Uterus (tissue), 3 donors: ENCODE measurements at regions not wholly inside any gene's neighbourhood (a gene's known extent, or its start where the extent isn't known, plus 50 kb on each side); places are given as distances from the start of the nearest gene placed in this dataset.
"Not testable (repeated sequence)": the region's sequence is repeated elsewhere in the genome, so short reads cannot be mapped to it uniquely, and the experiment has no call there.

ENCODE experiments used
- DNase-seq, 2 donors: peaks; one replicate each; pipeline ENCODE4 v3.0.0-alpha.2; 2019 to 2020
- H3K27ac ChIP-seq, 2 donors: fragments of 200-600 bp; sonication (generic); 1 replicate in 1 of 2; 2 replicates in 1 of 2; pipeline ENCODE4 v1.5.1; 2016 to 2018
- H3K27me3 ChIP-seq, 2 donors: fragments of 200-600 bp; sonication (generic); one replicate each; pipeline ENCODE4 v1.5.1; 2018 to 2019; ENCODE audit warnings: control low read depth in 1 of 2
- H3K36me3 ChIP-seq, 2 donors: fragments of 200-600 bp; sonication (generic); one replicate each; pipeline ENCODE4 v1.5.1; 2019; ENCODE audit warnings: control low read depth in 1 of 2
- H3K4me1 ChIP-seq, 2 donors: fragments of 200-600 bp; sonication (generic); one replicate each; pipeline ENCODE4 v1.5.1; 2018 to 2019; ENCODE audit warnings: control low read depth in 1 of 2
- H3K4me3 ChIP-seq, 2 donors: fragments of 200-600 bp; sonication (generic); 1 replicate in 1 of 2; 2 replicates in 1 of 2; pipeline ENCODE4 v1.5.1; 2018 to 2019; ENCODE audit warnings: mild to moderate bottlenecking in 1 of 2
- H3K9me3 ChIP-seq, 2 donors: fragments of 200-600 bp; sonication (generic); one replicate each; pipeline ENCODE4 v1.5.1; 2019; ENCODE audit warnings: control low read depth in 1 of 2
- intact Hi-C: fragments of 100-400 bp; cut with DNase I; formaldehyde crosslinking; loops from one replicate; pipeline ENCODE4 v1.15.1; 2023; ENCODE audit warnings: low total_unique reads
- TF ChIP-seq, protein P1 (sequence below), 4 experiments: fragments of 200-600 bp in 2 of 4; fragments of 450-650 bp in 2 of 4; sonication (generic) in 2 of 4; IDR thresholded peaks; one replicate each; pipeline ENCODE4 v1.5.1; 2016 to 2019; ENCODE audit warnings: antibody characterized with exemption in 4 of 4, mild to moderate bottlenecking in 2 of 4, moderate library complexity in 1 of 4
- donor health status: DM: yes; HTN: yes; CAD: no.

DNA sequence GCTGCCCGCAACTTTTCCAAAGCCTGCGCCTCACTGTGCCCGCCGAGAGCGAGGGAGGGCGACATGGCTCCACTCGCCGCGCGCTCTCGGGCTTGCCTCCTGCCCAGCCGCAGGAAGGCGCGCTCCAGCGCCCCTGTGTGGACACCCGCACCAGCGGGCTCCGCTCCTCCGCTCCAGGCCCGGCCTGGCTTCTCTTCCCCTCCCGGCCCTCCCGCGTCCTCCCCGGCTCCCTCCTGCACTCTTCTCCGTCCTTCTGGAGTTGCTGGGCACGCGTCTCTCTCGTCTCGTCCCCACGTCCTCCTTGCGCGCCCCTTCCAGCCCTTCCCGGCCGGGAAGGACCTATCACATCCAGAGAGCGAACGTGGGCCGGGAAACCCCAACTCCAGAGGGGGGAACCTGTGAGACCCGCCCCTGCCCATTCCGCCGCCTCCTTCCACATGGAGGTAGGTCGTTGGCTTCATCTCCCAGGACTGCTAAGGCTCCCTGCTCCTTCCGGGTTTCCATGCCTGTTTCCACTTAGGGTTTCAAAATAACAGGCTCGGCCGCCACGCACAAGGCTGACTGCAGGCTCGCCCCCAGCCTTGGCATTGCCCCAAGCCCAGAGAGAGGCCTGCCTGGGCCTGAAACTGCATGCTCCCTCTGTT, 175.4 kb downstream of the ATP6V0E2 start:
- H3K9me3 ChIP-seq, intact Hi-C loops, H3K36me3 ChIP-seq, H3K27me3 ChIP-seq, H3K4me1 ChIP-seq: not testable (repeated sequence)
- Histone ChIP-seq H3K27ac (peak overlapping the region in 1 of 2 donors; percentile 70), H3K4me3 (peak overlapping the region; percentile 9 to 36)
- TF ChIP-seq, protein P1, sequence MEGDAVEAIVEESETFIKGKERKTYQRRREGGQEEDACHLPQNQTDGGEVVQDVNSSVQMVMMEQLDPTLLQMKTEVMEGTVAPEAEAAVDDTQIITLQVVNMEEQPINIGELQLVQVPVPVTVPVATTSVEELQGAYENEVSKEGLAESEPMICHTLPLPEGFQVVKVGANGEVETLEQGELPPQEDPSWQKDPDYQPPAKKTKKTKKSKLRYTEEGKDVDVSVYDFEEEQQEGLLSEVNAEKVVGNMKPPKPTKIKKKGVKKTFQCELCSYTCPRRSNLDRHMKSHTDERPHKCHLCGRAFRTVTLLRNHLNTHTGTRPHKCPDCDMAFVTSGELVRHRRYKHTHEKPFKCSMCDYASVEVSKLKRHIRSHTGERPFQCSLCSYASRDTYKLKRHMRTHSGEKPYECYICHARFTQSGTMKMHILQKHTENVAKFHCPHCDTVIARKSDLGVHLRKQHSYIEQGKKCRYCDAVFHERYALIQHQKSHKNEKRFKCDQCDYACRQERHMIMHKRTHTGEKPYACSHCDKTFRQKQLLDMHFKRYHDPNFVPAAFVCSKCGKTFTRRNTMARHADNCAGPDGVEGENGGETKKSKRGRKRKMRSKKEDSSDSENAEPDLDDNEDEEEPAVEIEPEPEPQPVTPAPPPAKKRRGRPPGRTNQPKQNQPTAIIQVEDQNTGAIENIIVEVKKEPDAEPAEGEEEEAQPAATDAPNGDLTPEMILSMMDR (IDR thresholded peaks at IDR 0.05): peak in 1 of 4 experiments; percentile 15
- peak; percentile 47 to 61 for DNase-seq

DNA sequence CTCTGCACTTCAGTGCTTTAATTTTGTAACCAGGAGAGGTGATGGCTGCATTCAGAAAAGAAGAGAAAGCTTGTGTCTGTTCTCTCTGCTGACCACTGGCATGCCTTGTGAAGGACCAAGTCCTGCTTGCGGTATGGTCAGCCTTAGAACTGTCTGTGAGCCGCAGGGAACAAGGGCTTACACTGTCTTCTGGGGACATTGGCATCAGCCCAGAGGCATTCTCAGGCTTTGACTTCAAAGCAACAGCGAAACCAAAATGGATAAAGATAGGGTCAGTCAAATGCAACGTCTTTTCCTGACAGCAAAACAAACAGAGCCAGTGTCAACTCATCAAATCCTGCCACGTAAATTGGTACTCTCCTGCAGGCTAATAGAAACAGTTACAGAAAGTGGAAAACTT, 179.6 kb downstream of the ATP6V0E2 start:
- intact Hi-C loops, H3K9me3 ChIP-seq, H3K27me3 ChIP-seq: not testable (repeated sequence)

DNA sequence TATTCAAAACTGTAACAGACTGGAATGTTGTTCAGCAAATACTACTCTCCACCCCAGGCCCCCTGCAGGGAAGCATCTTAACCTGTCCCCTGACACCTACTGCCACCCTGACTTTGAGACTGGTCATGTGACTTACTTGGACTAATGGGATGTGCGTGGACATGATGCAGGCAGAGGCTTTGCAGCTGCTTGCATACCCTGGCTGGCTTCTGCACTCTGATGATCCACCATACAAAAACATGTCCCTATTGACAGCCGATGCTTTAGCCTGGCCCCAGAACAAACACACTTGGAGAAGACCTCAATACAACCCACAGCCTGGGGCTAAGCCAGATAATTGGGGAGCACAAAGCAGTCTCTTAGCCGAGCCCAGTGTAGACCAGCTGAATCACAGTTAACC, 180.5 kb downstream of the ATP6V0E2 start:
- intact Hi-C loops, H3K27ac ChIP-seq, H3K4me3 ChIP-seq, H3K27me3 ChIP-seq, H3K4me1 ChIP-seq, H3K36me3 ChIP-seq, H3K9me3 ChIP-seq, DNase-seq: not testable (repeated sequence)

More for the DNA sequence above, 179.6 kb downstream of the ATP6V0E2 start:
- not testable (repeated sequence) for H3K4me3 ChIP-seq, H3K27ac ChIP-seq, DNase-seq, H3K36me3 ChIP-seq, H3K4me1 ChIP-seq

DNA sequence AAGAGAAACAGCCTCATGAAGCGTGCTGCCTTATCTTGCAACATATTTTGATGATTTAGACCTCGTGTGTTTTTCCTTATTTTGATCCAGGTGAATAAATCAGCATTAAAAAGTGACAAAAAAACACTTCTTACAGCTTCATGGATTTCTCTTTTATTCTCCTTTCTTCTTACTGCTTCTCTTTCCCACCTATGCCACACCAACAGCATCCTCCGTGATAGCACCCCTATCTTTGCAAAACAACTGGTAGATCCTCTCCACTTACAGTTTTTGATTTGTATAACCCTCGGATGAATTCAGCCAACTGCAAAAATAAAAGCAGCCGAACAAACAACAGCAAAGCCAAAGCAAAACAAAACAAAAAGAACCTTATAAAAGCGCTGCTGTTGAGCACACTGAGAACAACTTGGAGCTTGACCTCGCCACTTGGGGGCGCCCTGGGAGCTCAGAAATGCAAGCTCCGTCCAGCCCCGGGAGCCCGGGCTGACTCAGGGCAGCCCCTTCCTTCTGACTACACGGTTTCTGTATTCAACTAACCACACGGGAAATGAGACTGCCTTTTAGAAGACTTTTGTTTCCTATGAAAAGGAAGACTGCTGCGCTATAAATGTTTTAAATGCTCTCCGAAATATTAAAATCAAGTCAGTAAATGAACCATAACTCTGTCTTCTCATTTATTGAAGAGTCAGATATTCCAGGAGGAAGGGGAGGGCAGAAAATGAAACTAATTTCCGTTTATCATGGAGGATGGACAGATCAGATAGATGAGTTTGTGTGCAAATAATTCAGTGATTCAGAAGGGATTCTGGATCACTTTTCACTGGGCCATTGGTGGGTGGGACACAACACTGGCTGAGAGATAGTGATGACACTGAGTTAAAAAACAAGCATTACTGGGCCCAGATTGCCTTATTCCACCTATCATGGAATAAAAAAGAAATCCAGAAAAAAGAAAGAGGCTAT, 186.8 kb downstream of the ATP6V0E2 start:
- H3K4me1 ChIP-seq, H3K9me3 ChIP-seq, H3K4me3 ChIP-seq, H3K27me3 ChIP-seq, H3K27ac ChIP-seq, intact Hi-C loops, H3K36me3 ChIP-seq: not testable (repeated sequence)
- DNase-seq: peak; percentile 80 to 82
- TF ChIP-seq, protein P1 (IDR thresholded peaks at IDR 0.05): peak in 2 of 4 experiments; percentile 25 to 36

DNA sequence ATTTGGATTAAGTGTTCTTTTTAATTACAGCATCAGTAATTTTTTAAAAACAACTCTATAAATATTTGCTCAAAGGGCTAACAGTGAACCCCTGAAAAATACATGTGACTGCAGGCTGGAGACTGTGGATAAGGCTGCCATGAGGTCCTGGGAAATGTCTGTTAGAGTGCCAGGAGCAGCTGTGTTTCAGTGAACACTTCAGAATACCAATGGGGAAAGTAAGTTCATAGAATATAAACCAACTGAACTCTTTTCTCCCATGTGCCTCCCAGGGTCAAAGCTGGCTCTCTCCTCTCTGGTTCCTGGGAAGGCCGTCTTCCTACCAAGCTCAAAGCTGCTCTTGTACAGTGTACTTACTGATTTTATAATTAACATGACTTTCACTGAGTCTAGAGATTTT, 189.4 kb downstream of the ATP6V0E2 start:
- H3K36me3 ChIP-seq, intact Hi-C loops, H3K9me3 ChIP-seq, H3K27me3 ChIP-seq, H3K27ac ChIP-seq, H3K4me1 ChIP-seq, H3K4me3 ChIP-seq, DNase-seq: not testable (repeated sequence)

DNA sequence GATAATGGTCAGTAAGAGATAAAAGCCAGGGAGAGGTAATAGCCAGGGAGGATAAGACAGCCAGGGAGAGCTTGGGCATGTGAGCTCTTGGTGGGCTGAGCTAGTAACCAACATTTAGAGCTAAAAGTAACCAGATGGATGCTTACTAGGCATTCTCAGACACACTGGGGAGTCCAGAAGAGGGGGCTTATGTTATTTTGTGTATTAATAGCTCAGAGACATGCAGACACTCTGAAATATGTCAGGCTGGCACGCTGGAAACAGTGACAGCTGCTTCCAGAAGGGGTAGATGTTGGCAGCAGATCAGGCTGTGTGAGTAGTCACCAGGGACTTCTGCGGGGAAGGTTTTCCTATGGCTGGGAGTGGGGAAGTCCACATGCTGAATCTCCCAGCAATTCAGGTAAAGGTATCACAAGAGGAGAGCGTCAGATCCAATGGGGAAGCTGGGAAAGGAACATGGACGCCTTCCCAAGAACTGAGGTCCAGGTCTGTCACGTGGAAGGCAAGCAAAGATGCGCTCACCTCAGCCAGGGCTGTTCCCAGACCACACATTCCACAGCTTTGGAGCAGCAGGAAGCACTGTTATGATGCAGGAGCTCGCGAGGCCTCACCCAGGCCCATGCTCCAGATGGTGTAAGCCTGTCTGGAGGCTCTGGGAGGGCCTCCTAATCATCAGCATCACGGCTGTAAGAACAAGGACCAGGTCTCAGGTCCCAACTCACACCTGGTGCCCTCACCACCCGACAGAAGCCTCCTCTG, 196.0 kb downstream of the ATP6V0E2 start:
- H3K9me3 ChIP-seq, H3K4me1 ChIP-seq, H3K36me3 ChIP-seq, DNase-seq, H3K4me3 ChIP-seq, H3K27me3 ChIP-seq, intact Hi-C loops, H3K27ac ChIP-seq: not testable (repeated sequence)

DNA sequence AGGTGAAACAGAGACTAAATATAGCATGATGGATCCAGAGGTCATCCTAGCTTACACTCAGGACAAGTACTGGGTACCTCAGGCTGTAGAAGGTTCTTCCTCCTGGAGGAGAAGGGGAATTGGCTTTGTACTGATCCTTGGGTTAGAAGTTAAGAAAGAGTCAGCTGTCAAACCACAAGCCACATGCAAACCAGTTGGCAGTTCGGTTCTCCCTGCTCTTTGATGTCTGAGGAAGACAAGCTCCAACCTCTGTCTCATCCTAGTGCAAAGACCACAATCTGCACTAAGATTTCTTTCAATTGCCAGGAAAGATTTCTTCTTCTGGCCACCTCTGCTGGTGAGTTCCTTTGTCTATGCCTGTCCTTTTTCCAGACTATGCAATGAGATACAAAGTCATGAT, 203.8 kb downstream of the ATP6V0E2 start:
- DNase-seq, H3K4me1 ChIP-seq, H3K36me3 ChIP-seq, intact Hi-C loops, H3K27ac ChIP-seq, H3K4me3 ChIP-seq, H3K9me3 ChIP-seq, H3K27me3 ChIP-seq: not testable (repeated sequence)

DNA sequence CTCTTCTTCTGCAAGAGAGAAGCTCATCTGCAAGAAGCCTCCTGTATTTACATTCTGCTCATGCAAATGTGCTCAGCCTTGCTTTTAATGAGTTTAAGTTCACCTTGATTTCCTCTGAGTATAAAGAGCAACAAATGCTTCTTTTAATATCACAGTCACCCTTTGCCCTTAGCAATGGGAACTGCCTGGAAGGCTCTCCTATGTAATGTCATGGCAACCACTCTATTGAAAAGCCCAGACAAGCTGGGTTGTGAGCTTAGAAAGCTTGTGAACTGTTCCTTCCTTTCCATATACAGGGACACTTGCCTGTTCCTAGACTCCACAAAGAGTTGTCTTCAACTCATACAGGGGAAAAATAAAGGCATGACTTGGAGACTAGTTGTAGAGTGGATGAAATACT, 208.1 kb downstream of the ATP6V0E2 start:
- DNase-seq, H3K27ac ChIP-seq, H3K36me3 ChIP-seq, H3K9me3 ChIP-seq, H3K27me3 ChIP-seq, intact Hi-C loops, H3K4me1 ChIP-seq, H3K4me3 ChIP-seq: not testable (repeated sequence)

DNA sequence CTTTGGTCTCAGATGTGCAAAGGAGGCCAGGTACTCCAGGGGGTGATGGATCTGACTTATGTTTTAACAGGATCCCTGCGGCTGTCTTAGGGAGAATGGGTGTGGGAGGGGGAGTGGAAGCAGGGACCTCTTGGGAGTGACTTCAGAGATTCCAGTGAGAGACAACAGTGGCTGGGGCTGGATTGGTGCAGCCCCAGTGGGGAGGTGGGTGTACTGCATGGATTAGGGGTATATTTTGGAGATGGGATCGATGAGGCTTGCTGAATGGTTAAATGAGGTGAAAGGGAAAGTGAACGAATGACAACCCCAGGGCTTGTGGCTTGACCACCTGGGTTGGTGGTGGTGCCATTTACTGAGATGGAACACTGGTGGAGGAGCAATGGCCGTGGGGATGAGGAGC, 211.0 kb downstream of the ATP6V0E2 start:
- H3K27me3 ChIP-seq, H3K4me3 ChIP-seq, DNase-seq, H3K36me3 ChIP-seq, intact Hi-C loops, H3K27ac ChIP-seq, H3K4me1 ChIP-seq, H3K9me3 ChIP-seq: not testable (repeated sequence)

DNA sequence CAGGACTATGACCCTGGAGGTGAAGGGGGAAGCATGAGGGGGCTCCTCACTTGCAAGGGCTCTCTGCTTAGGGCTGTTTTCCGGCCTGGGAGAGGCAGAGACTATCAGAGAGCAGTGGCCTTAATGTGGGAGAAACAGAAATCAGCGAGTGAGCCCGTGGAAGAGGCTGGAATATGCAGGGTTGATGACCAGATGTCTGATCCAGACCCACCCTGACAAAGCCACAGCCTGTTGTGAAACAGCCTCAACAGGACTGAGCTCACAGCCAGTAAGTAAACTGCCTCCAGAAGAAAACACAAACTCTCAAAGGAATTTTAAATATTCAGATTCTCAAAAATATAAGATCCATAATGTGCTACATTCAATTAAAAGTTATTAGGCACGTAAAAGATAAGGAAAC, 213.7 kb downstream of the ATP6V0E2 start:
- H3K27me3 ChIP-seq, intact Hi-C loops, H3K4me1 ChIP-seq, H3K9me3 ChIP-seq, H3K4me3 ChIP-seq, H3K36me3 ChIP-seq: not testable (repeated sequence)
- peak overlapping the region in 1 of 2 donors; percentile 55 for H3K27ac ChIP-seq
- peak; percentile 46 for DNase-seq

DNA sequence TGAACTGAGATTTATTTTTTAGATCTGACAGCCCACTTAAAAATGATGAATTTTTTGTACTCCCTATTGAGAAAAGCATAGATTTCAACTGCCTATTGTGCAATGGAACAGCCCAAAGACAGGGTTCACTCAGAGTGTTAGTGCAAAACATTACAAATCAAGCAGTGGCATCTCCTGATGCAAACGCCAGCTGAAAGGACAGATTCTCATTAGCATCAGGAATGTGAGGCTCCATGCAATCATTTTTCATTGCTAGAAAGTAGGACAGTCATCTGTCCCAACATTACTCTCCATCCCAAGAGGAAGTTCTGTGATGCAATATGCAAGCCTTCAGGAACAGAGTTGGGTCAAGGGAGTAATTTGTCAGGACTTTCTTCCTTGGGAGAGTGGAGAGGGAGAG, 215.4 kb downstream of the ATP6V0E2 start:
- H3K36me3 ChIP-seq, H3K4me1 ChIP-seq, H3K9me3 ChIP-seq, H3K27me3 ChIP-seq, intact Hi-C loops, H3K27ac ChIP-seq, H3K4me3 ChIP-seq: not testable (repeated sequence)
- peak; percentile 18 to 33 for DNase-seq
